OCI-LY3 (cell line): ENCODE measurements at regions not wholly inside any gene's neighbourhood (a gene's known extent, or its start where the extent isn't known, plus 50 kb on each side); places are given as distances from the start of the nearest gene placed in this dataset.

Source experiments
- EZH2phosphoT487 ChIP-seq: fragments of 200-600 bp; shearing (Covaris generic); IDR thresholded peaks from 2 replicates; pipeline ENCODE4 v1.6.1; 2018; ENCODE audit warnings: antibody characterized with exemption, mixed run types, low read depth
- TF ChIP-seq, protein P1 (sequence below): fragments of 200-600, 300-600 bp; sonication (generic); IDR thresholded peaks from 2 replicates; pipeline ENCODE4 v1.5.1; 2014; ENCODE audit warnings: antibody characterized with exemption, low read length, low read depth

DNA sequence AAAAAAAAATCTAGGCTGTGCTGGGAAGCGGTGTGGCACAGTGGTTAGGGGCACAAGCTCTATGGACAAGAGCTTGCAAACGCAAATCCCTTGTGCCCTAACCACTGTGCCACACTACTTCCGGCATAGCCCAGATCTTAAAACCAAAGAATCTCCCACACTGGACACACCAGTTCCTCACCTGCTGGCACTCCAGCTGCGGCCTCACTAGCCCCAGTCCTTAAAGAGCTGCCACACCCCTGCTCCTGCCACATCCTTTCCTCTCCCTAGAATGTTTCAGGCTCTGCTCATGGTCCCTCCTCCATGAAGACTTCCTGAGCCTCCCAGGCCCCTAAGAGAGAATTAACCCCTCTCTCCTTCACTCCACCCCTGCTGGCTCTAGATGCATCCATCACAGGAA lies 71.8 kb upstream of the SRSF6 start:
- TF ChIP-seq EZH2phosphoT487: no peak
- TF ChIP-seq, protein P1, sequence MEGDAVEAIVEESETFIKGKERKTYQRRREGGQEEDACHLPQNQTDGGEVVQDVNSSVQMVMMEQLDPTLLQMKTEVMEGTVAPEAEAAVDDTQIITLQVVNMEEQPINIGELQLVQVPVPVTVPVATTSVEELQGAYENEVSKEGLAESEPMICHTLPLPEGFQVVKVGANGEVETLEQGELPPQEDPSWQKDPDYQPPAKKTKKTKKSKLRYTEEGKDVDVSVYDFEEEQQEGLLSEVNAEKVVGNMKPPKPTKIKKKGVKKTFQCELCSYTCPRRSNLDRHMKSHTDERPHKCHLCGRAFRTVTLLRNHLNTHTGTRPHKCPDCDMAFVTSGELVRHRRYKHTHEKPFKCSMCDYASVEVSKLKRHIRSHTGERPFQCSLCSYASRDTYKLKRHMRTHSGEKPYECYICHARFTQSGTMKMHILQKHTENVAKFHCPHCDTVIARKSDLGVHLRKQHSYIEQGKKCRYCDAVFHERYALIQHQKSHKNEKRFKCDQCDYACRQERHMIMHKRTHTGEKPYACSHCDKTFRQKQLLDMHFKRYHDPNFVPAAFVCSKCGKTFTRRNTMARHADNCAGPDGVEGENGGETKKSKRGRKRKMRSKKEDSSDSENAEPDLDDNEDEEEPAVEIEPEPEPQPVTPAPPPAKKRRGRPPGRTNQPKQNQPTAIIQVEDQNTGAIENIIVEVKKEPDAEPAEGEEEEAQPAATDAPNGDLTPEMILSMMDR: no peak
